Activated T-cell treated with anti-CD3 and anti-CD28 coated beads, Interleukin-2, amount 50 U/mL, for 24 hours (primary cell): ENCODE measurements at regions not wholly inside any gene's neighbourhood (a gene's known extent, or its start where the extent isn't known, plus 50 kb on each side); places are given as distances from the start of the nearest gene placed in this dataset.

Experiments used
- DNase-seq: peaks from one replicate; pipeline ENCODE4 v3.0.0-alpha.2; 2020
- H3K27ac Mint-ChIP-seq: 2 replicates; pipeline ENCODE4 v1.8.0; 2020; ENCODE audit warnings: mild to moderate bottlenecking, mixed read lengths
- H3K27me3 Mint-ChIP-seq: 2 replicates; pipeline ENCODE4 v1.8.0; 2020; ENCODE audit warnings: mixed read lengths
- H3K36me3 Mint-ChIP-seq: 2 replicates; pipeline ENCODE4 v1.8.0; 2020; ENCODE audit warnings: low read depth, mixed read lengths
- H3K4me1 Mint-ChIP-seq: 2 replicates; pipeline ENCODE4 v1.8.0; 2020; ENCODE audit warnings: low read depth, mixed read lengths
- H3K4me3 Mint-ChIP-seq: 2 replicates; pipeline ENCODE4 v1.8.0; 2020; ENCODE audit warnings: mild to moderate bottlenecking, moderate library complexity, mixed read lengths
- H3K9me3 Mint-ChIP-seq: 2 replicates; pipeline ENCODE4 v1.8.0; 2020; ENCODE audit warnings: mixed read lengths

DNA sequence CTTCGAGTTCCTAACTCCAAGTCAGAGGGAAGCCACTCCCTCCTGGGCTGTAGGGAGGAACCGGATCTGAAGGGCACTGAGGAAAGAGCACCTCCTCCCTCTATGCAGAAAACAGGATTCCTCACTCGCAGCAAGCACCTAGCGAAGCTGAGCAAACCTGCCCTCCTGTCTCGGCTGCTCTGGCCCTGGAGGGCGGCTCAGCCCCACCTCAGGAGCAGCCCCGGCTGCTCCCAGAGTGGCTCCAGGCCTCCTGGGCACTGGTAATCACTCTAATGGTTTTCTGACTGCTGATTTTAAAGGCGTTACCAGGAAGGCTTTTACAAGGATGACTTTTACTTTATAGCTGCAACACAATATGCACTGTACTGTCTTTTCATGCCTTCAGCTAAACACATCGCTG, 312.5 kb downstream of the TEX29 start:
- Mint-ChIP-seq H3K9me3 (no peaks in the 10 kb centered on the region), H3K27me3 (no peaks in the 10 kb centered on the region)

DNA sequence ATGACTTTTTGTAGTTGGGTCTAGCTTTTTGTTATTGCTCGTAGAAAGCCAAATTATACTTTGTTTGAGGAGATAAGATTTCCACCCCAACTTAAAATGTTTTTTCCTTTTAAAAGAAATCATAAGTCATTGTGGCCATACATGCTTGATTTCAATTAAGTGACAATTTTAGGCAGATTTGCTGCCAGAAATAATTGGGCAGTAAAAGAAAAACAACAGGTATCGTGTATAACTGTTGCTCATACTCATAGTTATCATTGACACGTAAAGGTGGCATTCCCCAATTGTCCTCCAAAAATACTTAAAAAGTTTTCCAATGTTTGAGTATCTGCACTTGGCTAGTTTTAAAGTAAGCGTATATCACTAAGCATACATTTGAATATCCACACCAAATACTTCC, 313.0 kb downstream of the TEX29 start:
- H3K4me1 Mint-ChIP-seq: no peaks in the 10 kb centered on the region
- no peak for DNase-seq
- no peaks in the 10 kb centered on the region for H3K27me3 Mint-ChIP-seq
- H3K9me3 Mint-ChIP-seq: no peaks in the 10 kb centered on the region
- H3K36me3 Mint-ChIP-seq: no peaks in the 10 kb centered on the region
- no peak overlapping the region for H3K27ac Mint-ChIP-seq
- no peak overlapping the region for H3K4me3 Mint-ChIP-seq

More for the DNA sequence above, 312.5 kb downstream of the TEX29 start:
- H3K27ac Mint-ChIP-seq: no peak overlapping the region
- H3K36me3 Mint-ChIP-seq: no peaks in the 10 kb centered on the region
- DNase-seq: no peak
- H3K4me3 Mint-ChIP-seq: no peak overlapping the region
- H3K4me1 Mint-ChIP-seq: no peaks in the 10 kb centered on the region

DNA sequence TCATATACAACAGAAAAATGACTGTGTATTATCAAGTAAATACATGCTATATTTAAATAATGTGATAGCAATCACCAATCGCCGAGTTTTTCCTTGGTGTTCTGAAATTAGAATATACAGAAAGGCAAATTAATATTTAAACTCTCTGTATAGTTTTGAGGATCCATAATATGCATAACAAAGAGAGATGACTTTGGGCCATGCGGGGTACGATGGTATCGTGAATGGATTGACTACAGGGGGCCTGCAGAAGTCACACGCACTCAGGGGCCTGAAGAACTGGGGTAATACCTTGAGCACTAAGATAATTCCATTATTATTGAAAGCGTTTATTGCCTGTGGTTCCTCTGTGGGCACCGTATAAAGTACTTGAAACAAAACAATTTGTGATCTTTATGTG, 314.0 kb downstream of the TEX29 start:
- Mint-ChIP-seq H3K36me3 (no peaks in the 10 kb centered on the region), H3K9me3 (no peaks in the 10 kb centered on the region), H3K4me3 (no peak overlapping the region), H3K27ac (no peak overlapping the region), H3K27me3 (no peaks in the 10 kb centered on the region), H3K4me1 (no peaks in the 10 kb centered on the region)
- no peak for DNase-seq

DNA sequence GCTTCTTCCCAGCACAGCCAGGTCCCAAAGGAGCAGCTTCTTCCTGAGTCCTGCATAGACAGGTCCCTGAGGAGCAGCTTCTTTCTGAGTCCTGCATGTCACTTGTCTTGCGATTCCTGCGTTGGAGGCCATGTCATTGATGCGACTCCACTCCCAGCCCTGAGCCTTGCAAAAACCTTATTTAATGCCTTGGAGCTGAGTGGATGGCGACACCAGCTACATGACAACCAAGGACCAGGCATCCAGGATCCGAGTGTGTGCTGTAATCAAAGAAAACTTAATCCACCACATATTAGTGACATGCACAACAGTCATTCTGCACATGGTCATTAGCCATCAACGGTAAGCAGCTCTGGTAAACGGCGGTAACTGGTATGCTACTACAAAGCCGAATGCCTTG, 315.8 kb downstream of the TEX29 start:
- H3K36me3 Mint-ChIP-seq: no peaks in the 10 kb centered on the region
- H3K27ac Mint-ChIP-seq: no peak overlapping the region
- no peaks in the 10 kb centered on the region for H3K27me3 Mint-ChIP-seq
- no peak for DNase-seq
- no peak overlapping the region for H3K4me3 Mint-ChIP-seq
- H3K9me3 Mint-ChIP-seq: no peaks in the 10 kb centered on the region
- H3K4me1 Mint-ChIP-seq: no peaks in the 10 kb centered on the region

DNA sequence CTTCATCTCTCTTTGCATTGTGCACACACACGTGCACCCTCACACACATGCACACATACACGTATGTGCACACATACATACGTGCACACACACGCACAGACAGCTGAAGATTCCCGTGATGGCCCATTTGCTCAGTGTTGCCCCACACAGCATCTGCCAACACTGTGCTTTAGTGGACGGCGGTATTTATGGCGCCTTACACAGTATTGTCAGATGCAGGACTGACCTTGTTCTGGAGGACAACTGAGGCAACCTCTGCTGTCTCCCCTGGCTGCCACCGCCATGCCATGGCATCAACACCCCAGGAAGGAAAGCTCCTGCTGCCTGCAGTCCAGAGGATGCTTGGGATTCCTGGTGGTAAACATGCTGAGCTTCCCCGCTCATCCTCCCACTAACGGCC, 316.4 kb downstream of the TEX29 start:
- Mint-ChIP-seq H3K4me3 (no peak overlapping the region), H3K36me3 (no peaks in the 10 kb centered on the region), H3K9me3 (no peaks in the 10 kb centered on the region), H3K27me3 (no peaks in the 10 kb centered on the region), H3K27ac (no peak overlapping the region), H3K4me1 (no peaks in the 10 kb centered on the region)
- no peak for DNase-seq

DNA sequence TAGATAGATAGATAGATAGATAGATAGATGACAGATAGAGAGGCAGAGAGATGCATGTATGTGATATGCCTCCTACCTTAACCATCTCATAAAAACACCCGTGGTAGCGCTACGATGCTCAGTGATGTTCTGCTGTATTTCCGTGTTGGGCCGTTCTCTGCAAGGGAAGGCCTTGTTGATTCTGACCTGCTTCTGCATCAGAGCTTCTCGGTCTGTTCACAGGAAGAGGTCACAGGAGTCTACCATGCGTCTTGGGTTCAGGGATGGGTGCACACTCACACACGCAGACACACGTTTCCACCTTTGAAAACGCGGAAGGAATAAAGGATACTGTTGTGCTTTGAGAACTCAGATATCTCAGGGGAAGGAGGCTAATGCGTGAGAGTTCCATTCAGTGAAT, 316.9 kb downstream of the TEX29 start:
- no peaks in the 10 kb centered on the region for H3K4me1 Mint-ChIP-seq
- DNase-seq: no peak
- no peak overlapping the region for H3K27ac Mint-ChIP-seq
- H3K4me3 Mint-ChIP-seq: no peak overlapping the region
- H3K27me3 Mint-ChIP-seq: no peaks in the 10 kb centered on the region
- no peaks in the 10 kb centered on the region for H3K36me3 Mint-ChIP-seq
- H3K9me3 Mint-ChIP-seq: no peaks in the 10 kb centered on the region

DNA sequence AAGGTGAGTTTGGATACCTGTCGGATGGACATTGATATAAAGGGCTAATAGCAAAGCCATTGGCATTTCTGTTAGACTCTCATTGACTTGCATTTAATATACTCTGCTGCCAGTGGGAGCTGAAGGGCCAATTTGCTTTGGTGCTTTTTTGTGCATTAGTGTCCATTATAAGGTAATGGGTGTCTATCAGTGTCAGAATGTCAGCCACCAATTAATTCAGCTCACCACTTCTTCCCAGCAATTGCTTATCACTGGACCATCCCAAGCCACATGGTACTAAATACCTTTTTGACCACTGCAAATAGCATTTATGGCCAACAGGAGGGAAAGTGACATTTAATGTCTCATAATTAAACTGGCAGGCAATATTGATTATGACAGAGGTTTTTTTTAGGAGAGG, 317.8 kb downstream of the TEX29 start:
- H3K27ac Mint-ChIP-seq: no peak overlapping the region
- H3K4me3 Mint-ChIP-seq: no peak overlapping the region
- H3K27me3 Mint-ChIP-seq: no peaks in the 10 kb centered on the region
- H3K9me3 Mint-ChIP-seq: no peaks in the 10 kb centered on the region
- H3K4me1 Mint-ChIP-seq: no peaks in the 10 kb centered on the region
- no peak for DNase-seq
- H3K36me3 Mint-ChIP-seq: no peaks in the 10 kb centered on the region

DNA sequence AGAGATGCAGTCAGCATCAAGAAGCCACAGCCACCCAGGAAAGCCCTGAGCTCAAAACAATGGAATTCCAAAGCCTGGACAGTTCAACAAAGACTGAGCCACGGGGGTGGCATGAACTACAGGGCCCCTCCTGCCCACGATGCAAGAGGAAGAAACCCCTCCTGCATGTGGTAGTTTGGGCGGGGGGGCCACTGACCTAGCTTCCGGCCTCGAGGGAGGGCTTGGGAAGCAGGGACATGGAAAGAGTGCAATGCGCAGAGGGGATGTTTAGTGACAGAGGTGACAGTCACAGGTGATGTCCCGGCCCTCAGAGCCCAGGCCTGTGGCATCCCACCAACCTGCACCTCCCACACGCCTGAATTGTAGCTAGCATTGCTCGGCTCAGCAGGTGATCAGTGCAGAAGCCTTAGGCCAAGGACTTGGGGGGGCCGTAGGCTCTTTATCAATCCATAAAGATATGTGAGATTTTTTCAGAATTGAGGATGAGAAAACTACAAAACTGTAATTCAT, 318.8 kb downstream of the TEX29 start:
- no peak for DNase-seq
- H3K4me3 Mint-ChIP-seq: no peak overlapping the region
- no peaks in the 10 kb centered on the region for H3K27me3 Mint-ChIP-seq
- no peak overlapping the region for H3K27ac Mint-ChIP-seq
- H3K9me3 Mint-ChIP-seq: no peaks in the 10 kb centered on the region
- no peaks in the 10 kb centered on the region for H3K4me1 Mint-ChIP-seq
- H3K36me3 Mint-ChIP-seq: no peaks in the 10 kb centered on the region

DNA sequence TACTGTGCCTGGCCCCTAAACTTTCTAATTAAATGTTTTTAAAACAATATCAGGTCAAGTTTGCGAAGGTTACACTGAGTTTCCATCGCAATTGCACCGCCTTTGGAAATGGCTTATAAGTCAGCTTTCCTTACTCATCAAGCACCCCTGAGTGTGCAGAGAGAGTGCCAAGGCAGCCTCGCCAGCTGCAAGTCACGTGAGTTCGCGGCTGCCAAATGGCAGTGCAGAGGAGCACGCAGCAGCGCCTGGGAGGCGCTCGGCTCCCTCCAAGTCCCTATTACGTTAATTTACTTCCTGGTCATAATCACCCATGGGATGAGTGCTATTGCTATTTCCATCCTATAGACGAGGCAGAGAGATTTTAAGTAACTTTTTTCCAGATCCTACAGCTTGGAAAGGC, 319.6 kb downstream of the TEX29 start:
- no peak for DNase-seq
- no peaks in the 10 kb centered on the region for H3K36me3 Mint-ChIP-seq
- H3K27ac Mint-ChIP-seq: no peak overlapping the region
- no peak overlapping the region for H3K4me3 Mint-ChIP-seq
- H3K9me3 Mint-ChIP-seq: no peaks in the 10 kb centered on the region
- H3K27me3 Mint-ChIP-seq: no peaks in the 10 kb centered on the region
- no peaks in the 10 kb centered on the region for H3K4me1 Mint-ChIP-seq

DNA sequence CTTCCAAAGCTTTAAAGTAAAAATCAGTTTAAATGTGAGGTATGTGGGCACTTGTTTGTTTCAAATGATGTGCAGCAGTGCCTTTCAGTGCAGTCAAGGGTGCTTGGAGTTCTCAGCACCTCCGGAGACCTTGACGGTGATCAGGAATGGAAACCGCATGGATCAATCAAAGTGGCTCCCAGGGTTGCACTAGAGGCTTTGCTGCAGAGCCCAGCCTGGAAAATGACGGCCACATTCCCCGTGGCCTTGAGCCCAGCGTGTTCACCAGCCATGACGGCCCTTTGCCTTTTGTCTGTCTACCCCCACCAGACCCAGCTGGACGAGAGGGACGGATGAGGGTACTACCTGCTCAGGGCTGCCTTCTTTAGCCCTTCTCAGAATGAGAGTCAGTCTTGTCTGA, 320.0 kb downstream of the TEX29 start:
- H3K9me3 Mint-ChIP-seq: no peaks in the 10 kb centered on the region
- no peak overlapping the region for H3K27ac Mint-ChIP-seq
- no peaks in the 10 kb centered on the region for H3K36me3 Mint-ChIP-seq
- H3K27me3 Mint-ChIP-seq: no peaks in the 10 kb centered on the region
- no peak overlapping the region for H3K4me3 Mint-ChIP-seq
- no peaks in the 10 kb centered on the region for H3K4me1 Mint-ChIP-seq
- no peak for DNase-seq

DNA sequence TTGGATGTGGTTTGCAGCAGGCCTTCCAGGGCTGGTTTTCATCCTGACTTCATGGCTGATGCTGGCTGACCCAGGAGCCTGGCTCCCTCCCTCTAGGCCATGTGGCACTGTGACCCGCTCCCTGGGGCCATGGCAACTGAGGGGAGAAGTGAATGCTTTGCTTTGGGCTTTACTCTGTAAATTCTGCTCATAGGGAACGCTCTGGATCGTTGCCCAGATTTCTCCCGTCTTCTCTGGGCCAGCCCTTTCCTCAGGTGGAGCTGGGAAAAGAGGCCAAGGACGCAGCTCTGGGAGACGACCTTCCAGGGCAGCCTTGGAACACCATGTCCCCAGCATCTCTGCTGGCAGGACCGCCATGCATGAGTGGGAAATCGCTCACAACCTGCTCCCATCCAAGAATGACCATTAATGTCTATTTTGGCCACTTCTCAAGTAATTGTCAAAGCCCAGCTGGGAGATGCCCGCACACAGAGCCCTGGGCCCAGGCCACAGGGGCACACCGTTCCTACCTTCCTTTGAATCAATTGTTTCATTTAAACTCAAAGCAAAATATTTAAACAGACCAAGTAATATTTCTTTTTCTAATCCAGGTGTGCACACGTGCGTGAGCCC, 321.8 kb downstream of the TEX29 start:
- Mint-ChIP-seq H3K36me3 (no peaks in the 10 kb centered on the region), H3K9me3 (no peaks in the 10 kb centered on the region), H3K4me3 (no peak overlapping the region), H3K27ac (no peak overlapping the region), H3K27me3 (peaks cover 2% of the 10 kb centered on the region), H3K4me1 (no peaks in the 10 kb centered on the region)
- DNase-seq: no peak

DNA sequence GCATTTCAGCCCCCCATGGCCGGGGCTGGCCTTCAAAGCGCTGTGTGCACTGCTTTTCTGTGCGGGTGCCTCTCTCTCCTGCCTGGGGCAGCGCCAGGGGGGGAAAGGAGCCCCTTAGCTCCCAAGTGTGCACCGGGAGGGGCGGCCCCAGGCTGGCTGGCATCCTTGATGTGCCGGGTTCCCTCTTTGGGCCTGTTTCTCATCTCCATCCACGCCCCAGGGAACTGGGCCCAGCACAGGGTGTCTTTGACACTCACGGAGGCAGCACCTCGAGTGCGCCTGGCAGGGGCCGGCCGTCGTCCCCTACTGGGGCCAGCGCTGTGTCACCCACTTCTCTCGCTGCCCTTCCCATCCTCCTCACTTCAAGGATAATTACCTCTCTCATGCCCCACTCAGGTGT, 324.3 kb downstream of the TEX29 start:
- Mint-ChIP-seq H3K27me3 (peaks cover 2% of the 10 kb centered on the region), H3K36me3 (no peaks in the 10 kb centered on the region), H3K9me3 (no peaks in the 10 kb centered on the region), H3K27ac (no peak overlapping the region), H3K4me3 (no peak overlapping the region), H3K4me1 (no peaks in the 10 kb centered on the region)
- no peak for DNase-seq

DNA sequence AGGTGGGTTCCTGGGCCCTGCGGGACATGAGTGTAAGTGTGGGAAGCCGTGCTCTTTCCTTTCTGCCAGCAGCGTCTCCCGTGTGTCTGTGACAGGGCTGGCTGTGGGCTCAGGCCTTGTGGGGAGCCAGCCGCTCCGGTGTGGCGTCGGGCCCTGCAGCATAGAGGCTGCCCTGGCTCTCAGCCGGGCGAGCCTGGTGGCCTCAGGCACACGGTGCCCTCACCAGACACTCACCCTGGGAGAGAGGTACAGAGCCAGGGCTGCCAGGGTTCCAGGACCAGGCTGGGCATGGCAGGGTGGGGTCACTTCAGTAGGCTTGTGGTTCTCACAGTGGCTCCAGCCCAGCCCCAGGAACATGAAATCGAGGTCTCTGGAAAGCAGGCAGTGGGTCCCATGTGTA, 324.8 kb downstream of the TEX29 start:
- Mint-ChIP-seq H3K9me3 (no peaks in the 10 kb centered on the region), H3K27me3 (peaks cover 5% of the 10 kb centered on the region), H3K27ac (no peak overlapping the region), H3K36me3 (no peaks in the 10 kb centered on the region), H3K4me1 (no peaks in the 10 kb centered on the region), H3K4me3 (no peak overlapping the region)
- DNase-seq: no peak

DNA sequence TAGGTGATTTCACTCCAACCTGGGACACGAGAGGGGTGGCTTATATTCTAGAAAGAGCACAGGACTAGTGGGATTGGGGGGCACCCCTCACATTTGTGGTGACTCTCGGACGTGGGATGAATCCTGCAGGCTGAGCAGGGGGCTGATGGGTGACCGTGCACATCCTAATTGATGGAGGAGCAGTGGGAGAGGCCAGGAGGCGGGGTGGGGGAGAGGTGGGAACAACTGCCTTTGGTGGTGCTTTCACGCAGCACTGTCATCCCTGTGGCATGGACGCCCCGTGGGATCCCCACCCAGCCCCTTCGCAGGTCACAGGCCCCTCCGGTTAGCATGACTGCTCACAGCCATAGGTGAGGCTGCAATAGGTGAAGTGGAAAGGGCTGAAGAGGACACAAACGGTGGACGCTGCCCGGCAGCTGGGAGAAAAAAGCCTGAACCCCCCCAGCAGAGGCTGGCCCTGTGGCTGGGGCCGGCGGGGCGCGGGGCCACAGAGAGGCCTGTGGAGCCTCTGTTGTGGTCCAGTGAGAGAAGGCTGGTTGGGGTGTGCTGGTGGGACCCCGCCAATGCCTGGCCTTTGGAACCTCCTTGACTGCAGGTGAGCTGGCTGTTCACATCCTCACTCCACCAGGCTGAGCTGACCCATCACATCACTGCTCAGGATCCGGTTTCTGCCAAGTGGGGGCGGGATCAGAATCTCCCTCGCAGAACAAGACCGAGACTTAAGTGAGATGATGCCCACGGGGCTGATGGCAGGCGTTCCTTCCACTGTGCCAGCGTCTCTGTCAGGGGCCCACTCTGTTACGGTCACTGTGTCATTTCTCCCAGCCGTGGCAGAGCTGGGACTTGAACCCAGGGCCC, 325.4 kb downstream of the TEX29 start:
- no peak for DNase-seq
- H3K36me3 Mint-ChIP-seq: no peaks in the 10 kb centered on the region
- no peak overlapping the region for H3K27ac Mint-ChIP-seq
- H3K9me3 Mint-ChIP-seq: no peaks in the 10 kb centered on the region
- no peaks in the 10 kb centered on the region for H3K4me1 Mint-ChIP-seq
- H3K4me3 Mint-ChIP-seq: no peak overlapping the region
- H3K27me3 Mint-ChIP-seq: peaks cover 12% of the 10 kb centered on the region

DNA sequence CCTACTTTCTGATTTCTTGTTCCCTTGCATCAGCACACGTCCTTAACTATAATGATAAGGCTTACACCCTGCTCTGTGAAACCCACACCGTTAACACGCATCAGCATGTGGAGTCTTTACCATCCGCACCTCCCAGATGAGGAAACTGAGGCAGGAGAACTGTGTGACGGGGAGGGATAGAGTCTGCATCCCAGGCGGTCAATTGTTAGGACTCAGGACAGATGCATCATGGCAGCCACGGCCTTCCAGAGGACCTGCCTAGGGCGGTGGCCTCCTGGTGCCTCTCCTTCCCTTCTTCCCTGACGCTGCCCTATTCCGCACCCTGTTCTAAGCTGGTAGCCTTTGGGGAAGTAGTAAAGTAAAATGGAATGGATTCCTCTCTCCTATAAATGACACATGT, 326.0 kb downstream of the TEX29 start:
- DNase-seq: no peak
- Mint-ChIP-seq H3K27ac (no peak overlapping the region), H3K4me1 (no peaks in the 10 kb centered on the region), H3K4me3 (no peak overlapping the region), H3K9me3 (no peaks in the 10 kb centered on the region), H3K36me3 (no peaks in the 10 kb centered on the region), H3K27me3 (peaks cover 13% of the 10 kb centered on the region)
